ENCODE measurements at regions not wholly inside any gene's neighbourhood (a gene's known extent, or its start where the extent isn't known, plus 50 kb on each side); places are given as distances from the start of the nearest gene placed in this dataset.
"Not testable (repeated sequence)": the region's sequence is repeated elsewhere in the genome, so short reads cannot be mapped to it uniquely, and the experiment has no call there.

DNA sequence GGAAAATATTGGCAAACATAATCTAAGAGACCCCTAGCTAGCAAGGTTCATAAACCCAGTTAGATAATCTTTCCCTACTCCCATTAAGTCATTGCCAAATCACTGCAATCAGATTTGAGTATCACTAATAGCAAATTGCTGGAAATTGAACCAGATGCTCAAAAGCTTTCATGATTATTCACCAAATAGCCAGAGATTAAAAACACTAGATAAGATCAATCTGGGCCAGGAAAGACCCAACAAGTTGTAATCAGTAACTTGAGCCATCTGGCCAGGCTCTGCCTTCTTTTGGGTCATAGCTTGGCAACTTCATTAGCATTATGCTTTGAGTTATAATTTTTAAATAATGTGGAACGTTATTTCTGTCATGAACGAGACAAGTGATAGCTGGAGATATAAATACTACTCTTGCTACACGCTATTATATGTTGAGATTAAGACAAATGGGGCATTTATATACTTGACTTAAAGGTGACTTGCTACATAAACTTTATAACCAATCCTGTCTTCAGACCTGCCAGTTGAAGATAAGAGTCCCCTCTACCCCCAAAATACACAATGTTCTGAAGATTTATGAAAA lies 196.6 kb upstream of the EDNRA start:
- no peak for DNase-seq

DNA sequence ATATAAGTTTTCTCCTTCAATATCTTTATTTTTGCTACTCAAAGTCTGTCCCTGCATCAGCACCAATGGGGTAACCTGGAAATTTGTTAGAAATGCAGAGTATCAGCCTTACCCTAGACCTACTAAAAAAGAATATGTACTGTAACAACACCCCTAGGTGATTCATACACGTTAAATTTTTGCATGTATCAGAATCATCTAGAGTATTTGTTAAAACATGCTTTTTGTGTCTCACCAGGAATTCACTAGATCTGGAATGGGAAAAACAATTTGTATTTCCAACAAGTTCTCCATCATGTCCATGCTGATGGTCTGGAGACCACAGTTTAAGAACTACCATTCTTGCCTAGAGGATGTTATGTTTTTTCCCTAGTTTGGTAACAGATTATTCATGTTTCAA lies 196.0 kb upstream of the EDNRA start:
- DNase-seq = no peak

DNA sequence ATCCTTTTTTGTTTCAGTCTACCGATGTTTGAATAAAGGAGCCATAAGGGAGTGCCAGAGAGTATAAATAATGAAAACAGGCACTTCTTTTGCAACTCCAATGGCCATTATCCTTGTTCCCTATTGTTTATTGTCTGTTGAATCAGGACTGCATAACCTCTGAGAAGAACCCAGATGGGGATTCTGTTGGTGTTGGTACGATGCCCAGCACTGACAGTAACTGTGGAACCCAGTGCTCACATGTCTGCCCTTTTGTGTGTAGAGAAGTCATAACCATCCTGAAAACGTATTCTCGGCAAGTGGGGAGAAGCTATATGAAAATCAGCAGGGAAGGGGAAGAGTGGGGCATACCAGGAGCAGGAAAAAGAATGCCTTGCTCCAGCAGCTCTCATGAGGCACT lies 195.1 kb upstream of the EDNRA start:
- no peak for DNase-seq

DNA sequence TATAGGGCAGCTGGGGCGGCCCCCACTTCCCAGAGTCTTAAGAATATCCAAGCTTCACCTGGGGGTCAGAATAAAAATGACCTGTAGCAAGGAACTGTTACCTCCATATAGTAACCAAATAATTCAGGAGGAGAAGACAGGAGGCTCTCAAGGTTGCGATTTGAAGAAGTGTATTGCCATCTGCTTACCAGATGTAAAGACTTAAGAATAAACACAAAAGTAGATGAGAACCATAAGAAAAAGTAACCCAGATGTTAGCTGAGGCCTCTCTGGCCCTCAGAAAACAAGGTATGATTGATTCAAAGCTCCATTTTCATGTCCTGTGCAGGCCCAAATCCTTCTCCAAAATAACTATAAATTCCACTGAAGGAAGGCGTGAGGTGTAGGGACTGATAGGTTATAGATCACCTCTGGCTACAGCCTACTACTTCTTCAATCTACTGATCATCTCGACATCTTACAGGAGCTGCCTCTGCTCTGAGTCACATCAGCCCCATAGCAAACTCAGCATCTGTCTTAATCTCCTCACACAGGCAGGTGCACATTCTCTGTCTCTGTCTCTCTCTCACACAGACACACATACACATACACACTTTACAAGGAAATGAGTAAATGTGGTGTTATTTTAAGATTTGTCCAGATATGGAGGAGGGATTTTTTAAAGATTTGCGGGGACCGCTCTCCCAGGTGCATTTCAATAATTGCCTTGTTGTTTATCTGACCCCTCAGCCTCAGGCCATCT lies 193.9 kb upstream of the EDNRA start:
- no peak for DNase-seq

DNA sequence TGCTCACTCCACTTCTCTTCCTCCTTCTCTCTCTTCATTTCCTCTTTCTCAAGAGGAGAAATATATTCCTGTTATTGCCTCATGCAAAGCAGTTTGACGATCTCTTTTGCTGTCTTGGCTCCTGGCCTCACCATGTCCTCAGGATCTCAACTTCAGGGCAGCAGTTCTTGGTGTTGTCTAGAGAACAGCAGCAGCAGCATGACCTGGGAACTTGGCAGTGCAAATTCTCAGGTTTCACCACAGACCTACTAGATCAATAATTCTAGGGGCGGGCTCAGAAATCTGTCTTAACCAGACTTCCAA lies 193.4 kb upstream of the EDNRA start:
- DNase-seq = no peak

DNA sequence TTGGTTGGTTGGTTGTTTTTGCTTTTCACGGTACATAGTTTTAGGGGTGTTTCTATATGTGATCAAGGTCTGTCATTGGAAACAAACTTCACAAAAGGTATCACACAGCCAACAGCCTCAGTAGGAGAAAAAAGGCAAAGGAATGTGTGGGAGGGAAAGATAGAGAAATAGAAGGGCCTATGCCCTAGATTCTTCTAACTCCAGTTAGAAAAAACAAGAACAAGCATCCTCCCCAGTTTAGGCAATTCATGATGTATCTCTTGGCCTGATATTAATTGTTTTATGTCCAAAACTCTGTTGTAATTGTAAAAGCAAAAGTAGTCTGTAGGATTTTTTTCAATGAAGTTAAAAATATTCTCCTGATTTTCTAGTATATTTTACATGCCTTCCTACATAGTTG lies 192.4 kb upstream of the EDNRA start:
- no peak for DNase-seq

DNA sequence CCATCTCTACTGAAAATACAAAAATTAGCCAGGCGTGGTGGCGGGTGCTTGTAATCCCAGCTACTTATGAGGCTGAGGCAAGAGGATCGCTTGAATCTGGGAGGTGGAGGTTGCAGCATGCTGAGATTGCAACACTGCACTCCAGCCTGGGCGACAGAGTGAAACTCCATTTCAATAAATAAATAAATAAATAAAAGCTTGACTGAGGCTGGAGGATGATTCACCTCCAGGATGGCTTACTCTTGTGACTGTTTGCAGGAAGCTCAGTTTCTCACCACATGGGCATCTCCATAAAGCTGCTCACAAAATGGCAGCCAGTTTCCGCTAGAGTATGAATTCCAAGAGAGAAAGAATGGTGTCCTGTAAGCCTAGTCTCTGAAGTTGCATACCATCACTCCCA lies 191.7 kb upstream of the EDNRA start:
- DNase-seq = no peak

DNA sequence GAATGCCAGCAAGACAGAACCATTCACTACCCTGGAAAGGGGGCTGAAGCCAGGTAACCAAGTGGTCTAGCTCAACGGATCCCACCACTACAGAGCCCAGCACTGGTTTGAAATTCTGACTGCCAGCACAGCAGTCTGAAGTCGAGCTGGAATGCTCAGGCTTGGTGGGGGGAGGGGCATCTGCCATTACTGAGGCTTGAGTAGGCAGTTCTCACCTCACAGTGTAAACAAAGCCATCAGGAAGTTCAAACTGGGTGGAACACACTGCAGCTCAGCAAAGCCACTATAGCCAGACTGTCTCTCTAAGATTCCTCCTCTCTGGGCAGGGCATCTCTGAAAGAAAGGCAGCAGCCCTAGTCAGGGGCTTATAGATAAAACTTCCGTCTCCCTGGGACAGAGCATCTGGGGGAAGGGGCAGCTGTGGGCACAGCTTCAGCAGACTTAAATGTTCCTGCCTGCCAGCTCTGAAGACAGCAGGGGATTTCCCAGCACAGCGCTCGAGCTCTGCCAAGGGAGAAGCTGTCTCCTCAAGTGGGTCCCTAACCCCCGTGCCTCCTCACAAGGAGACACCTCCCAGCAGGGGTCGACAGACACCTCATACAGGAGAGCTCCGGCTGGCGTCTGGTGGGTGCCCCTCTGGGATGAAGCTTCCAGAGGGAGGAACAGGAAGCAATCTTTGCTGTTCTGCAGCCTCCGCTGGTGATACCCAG lies 188.1 kb upstream of the EDNRA start:
- DNase-seq = not testable (repeated sequence)

DNA sequence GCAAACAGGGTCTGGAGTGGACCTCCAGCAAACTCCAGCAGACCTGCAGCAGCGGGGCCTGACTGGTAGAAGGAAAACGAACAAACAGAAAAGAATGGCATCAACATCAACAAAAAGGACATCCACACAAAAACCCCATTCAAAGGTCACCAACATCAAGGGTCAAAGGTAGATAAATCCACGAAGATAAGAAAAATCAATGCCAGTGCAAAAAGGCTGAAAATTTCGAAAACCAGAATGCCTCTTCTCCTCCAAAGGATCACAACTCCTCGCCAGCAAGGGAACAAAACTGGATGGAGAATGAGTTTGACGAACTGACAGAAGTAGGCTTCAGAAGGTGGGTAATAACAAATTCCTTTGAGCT lies 187.6 kb upstream of the EDNRA start:
- not testable (repeated sequence) for DNase-seq

DNA sequence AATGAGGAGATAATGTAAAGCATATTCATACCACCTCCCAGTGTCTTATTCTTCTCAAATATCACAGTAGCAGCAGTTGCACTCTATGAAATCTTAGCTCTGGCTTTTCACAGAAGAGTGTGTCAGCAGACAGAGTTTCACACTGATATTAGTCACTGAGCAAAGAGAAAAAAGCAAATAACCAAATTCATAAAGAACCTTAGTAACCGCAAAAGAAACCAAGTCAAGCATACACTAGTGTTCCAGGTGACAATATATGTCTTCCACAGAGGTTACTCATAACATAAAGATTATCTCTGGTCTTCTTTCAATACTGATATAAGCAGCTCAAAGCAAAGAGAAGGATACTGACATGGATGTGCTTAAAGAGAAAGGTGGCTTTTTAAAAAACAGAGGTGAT lies 181.7 kb upstream of the EDNRA start:
- DNase-seq = no peak

DNA sequence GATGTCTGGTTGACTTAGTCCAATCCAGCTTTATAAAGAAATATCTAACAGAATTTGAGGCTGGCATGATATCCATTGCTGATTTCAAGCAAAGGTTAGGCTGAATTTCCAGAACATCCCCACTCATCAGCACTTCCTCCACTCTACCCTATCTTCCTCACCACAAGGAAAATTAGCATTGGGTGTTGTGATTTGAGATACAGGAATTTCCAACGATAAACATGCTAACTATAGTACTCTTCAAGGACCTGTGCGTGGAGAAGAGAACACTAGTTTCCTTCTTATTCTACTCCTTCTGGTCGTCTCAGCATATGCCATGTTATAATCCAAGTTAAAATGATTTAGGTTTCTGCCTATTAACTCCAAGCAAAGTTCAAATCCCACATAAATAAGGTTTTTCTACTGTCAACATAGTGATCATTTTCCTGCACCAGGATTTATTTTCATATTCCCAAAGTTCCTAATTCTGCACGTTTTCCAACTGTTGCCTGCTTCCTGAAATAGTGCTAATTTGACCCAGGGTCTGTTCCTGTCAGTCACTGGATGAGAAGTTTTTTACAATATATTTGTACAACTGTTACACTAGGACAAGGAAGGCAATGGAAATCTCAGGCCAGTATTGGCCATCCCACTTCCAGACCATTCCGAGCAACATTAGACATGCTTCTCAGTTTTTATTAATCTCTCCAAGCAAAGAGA lies 177.6 kb upstream of the EDNRA start:
- no peak for DNase-seq

DNA sequence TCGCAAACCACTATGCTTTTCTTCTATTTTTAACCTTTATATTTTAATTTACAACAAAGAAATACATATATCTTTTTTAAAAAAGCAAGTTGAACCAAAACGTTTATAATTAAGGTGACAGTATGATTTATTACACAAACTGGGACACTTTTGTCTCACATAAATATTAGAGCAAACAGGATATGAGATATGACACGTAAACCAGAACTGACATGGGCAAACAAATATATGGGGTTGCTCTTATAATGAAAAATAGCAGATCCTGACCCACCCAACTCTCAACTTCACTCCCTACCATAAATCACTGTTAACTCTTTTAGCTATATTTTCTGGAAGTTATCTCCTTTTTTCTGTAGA lies 177.0 kb upstream of the EDNRA start:
- no peak for DNase-seq

DNA sequence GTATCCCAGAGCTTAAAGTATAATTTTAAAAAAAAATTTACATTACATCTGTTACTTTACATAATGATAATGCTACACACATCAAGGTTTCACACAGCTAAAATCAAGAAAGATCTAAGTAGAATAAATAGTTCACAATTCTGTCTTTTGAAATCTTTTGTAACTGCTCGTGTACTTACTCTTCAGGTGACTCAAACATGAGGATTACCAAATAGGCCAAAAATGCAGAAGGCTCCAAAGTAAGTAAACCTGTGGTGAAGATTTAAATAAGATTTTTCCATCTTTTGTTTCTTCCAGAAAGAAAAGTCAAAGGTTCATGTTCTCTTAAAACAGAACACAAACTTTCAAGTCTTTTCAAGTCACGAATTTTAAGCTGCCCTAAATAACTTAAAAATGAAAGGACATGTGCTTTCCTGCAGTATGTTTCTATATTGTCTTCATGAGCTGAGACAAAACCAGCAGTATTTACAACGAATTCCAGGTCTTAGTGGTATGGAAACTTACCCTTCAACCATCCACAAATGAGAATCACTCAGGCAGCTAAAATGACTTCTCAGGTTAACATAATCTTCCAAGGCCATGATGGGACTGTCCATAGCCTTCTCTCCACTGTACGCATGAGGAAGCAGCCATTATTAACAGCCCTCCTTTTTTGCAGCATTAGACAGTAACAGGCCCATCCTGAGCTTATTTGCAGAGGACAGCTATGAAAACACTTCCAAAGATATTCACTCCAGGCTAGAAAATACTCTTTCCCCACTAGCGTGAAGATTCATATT lies 172.8 kb upstream of the EDNRA start:
- no peak for DNase-seq

DNA sequence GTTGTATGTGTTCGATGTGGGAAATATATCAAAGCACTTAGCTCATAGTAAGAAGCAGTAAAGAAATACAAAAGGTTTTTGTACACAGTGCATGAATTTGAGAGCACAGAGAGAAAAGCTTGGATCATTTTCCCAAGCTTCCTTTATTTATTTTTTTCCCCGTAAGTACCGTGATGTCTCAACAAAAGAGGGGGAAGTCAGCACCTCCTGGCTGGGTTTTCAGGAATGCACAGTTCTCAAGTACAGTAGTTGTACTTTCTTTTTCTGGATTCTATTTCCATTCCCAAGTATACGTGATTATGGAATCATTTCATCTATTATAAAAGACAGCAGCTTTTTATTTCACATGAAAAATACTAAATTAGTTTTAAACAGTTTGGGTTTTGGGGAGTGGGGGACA lies 171.5 kb upstream of the EDNRA start:
- no peak for DNase-seq

DNA sequence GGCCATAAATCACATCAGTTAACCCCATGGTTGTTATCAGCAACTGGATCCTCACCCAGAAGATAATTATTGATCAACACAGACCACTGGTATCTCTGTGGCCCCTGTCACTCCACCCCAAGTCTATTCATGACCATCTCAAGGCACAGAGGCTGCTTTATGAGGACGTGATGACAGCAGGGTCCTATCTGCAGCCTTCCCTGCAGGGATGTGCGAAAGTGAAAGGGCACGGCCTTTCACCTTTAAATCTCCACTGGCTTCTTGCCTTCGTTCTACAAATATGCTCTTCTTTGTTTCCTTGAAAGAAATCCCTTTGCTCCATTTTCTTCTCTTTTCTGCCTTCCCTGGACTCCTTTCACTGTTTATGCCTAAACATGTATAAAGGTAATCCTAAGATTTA lies 170.6 kb upstream of the EDNRA start:
- DNase-seq = no peak

DNA sequence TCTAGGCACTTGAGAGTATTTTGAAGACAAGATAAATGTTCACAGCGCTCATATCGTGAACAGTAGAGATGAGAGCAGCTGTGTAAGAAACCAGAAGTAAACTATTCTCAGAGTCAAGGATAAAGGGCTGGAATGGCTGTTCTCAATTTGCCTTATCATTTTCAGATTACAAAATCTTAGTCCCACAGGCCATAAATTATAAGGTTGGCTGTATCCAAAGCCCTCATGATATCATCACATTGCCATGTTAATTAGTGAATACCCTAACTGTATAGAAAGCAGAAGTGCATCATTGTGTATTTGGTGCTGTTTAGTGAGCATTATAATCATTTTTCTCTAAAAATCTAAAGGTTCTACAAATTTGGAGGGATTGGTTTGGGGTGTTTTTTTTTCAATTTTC lies 168.9 kb upstream of the EDNRA start:
- DNase-seq = no peak

DNA sequence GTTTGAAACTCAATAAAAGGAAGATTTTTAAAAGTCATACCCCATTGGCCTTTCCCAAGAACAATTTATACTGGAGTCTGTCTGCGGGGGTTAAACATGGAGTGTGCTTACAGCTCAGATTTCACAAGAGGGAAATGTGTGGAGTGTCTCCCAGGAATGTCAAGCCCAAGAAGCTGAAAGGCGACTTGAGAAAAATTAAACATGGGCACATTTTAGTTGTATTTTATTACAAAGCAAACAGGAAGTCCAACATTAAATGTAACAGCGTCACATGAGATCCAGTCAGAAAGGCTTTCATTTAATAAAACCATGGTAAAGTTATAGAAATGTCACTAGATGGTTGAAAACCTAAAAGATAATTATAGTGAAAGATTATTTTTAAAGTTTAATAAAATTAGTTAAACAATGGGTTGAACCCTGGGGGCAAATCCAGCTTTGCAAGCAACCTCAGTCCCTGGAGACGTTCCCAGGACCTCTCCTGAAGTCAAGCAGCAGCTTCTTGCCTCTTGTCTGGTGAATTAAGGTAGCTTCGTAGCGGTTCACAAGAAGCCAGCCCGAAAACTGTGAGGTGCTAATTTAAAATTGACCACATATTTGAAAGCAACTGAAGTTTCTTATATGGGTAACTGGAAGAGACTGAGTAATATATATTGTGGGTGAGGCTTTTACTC lies 168.4 kb upstream of the EDNRA start:
- no peak for DNase-seq

DNA sequence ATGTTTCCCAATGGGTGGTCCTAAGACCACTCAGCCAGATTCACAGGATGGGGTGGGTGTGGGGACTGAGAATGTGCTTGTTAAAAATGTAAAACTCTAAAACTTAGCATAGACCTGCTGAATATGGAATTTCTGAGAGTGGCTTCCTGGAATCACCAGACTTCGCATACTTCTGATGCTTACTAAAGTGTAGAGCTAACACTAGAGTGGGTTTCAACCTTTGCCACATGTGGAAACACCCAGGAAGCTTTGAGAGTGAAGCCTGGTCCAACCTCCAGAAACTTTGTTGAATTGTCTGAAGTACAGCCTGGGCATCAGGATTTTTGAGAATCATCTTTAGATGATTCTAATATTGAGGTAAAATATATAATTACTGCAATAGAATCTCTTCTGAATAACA lies 167.8 kb upstream of the EDNRA start:
- no peak for DNase-seq

DNA sequence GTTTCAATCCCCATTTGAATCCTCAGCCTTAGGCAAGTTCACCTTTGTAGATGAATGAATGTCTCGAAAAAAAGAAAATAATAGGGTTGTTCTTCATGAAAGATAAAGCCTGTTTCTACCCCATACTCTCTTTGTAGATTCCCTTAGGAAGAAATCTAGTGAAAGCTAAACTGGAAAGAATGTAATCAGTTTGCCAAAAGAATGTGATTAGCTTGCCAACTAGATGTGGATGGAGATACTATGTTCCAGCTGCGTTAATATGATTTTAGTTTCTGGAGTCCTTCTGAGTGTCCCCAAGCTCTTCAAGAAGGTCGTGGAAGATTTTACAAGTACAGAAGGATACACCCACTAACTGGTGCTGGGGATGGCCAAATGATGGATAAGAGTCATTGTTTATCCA lies 162.3 kb upstream of the EDNRA start:
- DNase-seq = no peak

DNA sequence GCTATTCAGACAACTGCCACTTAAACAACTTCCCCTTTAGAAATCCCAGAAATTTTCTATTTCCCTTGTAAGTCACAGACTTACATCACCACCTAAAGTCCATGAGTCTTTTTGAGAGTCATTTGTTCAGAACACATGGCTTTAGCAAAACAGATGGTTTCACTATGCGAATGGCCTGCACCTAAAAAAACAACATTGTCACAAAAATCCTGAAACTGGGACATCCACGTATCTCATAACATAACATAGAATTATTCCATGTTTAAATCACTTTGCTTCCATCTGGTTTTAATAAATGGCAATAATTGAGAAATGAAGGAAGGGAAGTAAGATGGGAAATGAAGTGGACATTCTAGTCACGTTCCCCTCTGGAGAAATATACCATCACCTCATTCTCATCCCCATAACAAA lies 155.3 kb upstream of the EDNRA start:
- no peak for DNase-seq

DNA sequence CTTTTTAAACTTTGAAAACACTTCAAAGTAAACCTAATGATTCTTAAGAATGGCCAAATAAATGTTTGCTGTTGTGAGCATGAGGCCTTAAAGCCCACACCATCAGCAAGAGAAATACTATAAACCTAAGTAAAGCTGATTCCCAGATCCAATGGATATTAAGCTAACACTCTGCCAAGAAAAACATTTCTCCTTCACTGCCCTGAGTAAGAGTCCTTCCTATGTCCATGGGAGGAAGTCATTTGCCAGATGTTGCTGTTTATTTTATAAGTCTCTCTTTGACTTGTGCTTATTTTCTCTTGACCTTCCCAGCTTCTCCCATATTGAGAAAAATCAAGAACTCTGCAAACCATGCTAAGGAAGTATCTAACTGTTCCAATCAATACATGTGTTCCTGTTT lies 154.3 kb upstream of the EDNRA start:
- no peak for DNase-seq

DNA sequence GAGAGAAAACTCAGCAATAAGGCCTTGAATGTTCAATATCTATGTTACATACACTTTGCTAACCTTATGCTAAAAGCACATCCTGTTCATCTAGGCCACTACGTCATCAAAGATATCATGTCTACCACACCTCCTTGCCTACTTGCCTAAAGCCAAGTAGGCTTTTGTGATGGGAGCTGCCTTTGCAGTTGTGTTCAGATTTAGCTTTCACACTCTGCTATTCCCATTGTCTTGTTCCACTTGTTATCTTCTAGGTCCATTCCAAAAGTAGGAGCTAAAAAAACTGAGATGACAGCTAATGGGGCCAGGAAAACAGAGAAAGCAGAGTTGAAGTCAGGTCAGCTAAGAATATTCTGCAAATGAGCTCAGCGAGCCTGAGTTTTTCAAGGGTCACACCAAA lies 153.6 kb upstream of the EDNRA start:
- DNase-seq = no peak

DNA sequence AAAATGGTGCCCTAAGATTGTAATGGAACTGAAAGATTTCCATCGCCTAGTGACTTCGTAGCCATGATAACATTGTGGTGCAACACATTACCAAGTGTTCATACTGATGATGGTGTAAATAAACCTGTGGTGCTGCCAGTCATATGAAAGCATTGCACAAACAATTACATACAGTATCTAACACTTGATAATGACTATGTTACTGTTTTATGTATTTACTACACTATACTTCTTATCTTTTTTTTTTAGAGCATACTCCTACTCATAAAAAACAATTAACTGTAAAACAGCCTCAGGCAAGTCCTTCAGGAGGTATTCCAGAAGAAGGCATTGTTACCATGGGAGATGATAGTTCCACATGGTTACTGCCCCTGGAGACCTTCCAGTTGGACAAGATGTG lies 152.7 kb upstream of the EDNRA start:
- DNase-seq = no peak
